Activated CD8-positive, alpha-beta T cell treated with anti-CD3 and anti-CD28 coated beads for 36 hours (primary cell): ENCODE measurements at regions not wholly inside any gene's neighbourhood (a gene's known extent, or its start where the extent isn't known, plus 50 kb on each side); places are given as distances from the start of the nearest gene placed in this dataset.

Experiments
- ATAC-seq: fragments of 200-7000 bp; cut with Tn5 transposase; one replicate; pipeline ENCODE4 v1.10.0; 2021; ENCODE audit warnings: mild to moderate bottlenecking, moderate library complexity
- CTCF ChIA-PET: fragments of 350-600 bp; sonication (Branson Sonifier 250); formaldehyde crosslinking; loops from one replicate; lab custom pipeline; 2021; ENCODE audit warnings: antibody characterized with exemption; lab: Charles Lee
- POLR2A ChIA-PET: fragments of 350-600 bp; sonication (Branson Sonifier 250); formaldehyde crosslinking; loops from one replicate; lab custom pipeline; 2021; ENCODE audit warnings: antibody characterized with exemption; lab: Charles Lee
- DNase-seq: peaks from one replicate; pipeline ENCODE4 v3.0.0-alpha.2; 2020
- H3K27ac Mint-ChIP-seq: one replicate; pipeline ENCODE4 v1.8.0; 2021; ENCODE audit warnings: mild to moderate bottlenecking, mixed read lengths
- H3K27me3 Mint-ChIP-seq: one replicate; pipeline ENCODE4 v1.8.0; 2021; ENCODE audit warnings: mixed read lengths
- H3K36me3 Mint-ChIP-seq: one replicate; pipeline ENCODE4 v1.8.0; 2021; ENCODE audit warnings: low read depth, mixed read lengths
- H3K4me1 Mint-ChIP-seq: one replicate; pipeline ENCODE4 v1.8.0; 2021; ENCODE audit warnings: low read depth, mixed read lengths
- H3K4me3 Mint-ChIP-seq: one replicate; pipeline ENCODE4 v1.8.0; 2021; ENCODE audit warnings: mild to moderate bottlenecking, moderate library complexity, mixed read lengths
- H3K9me3 Mint-ChIP-seq: one replicate; pipeline ENCODE4 v1.8.0; 2021; ENCODE audit warnings: mixed read lengths
- CTCF ChIP-seq: fragments of 200-600 bp; IDR thresholded peaks from one replicate; pipeline ENCODE4 v1.8.0; 2022; ENCODE audit warnings: antibody characterized with exemption, mild to moderate bottlenecking
- intact Hi-C: fragments of 100-400 bp; cut with micrococcal nuclease; formaldehyde crosslinking; loops from one replicate; pipeline ENCODE4 v1.10.0; 2022

DNA sequence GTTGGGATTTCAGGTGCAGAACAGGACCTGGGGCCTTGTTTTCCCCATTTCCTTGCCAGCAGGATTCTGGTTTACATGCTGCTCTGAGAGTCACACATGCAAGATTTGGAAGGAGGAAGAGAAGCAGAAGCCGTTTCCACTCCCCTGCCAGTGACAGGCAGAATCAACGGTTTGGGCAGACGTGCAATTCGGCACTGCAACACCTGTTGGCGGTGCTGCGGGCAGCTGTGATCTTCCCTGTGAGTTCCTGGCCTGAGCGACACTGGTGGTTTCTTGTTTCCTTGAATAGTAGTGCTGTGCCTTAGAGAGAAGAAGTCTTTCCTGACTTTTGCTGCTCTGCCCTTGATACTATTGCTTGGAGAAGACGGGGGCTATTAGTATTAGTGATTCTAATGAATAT is 1126.2 kb downstream of the TYW1 start:
- Mint-ChIP-seq H3K36me3 (peaks cover 2% of the 10 kb centered on the region), H3K9me3 (peaks cover 30% of the 10 kb centered on the region), H3K4me1 (no peaks in the 10 kb centered on the region), H3K27ac (no peak overlapping the region), H3K27me3 (no peaks in the 10 kb centered on the region), H3K4me3 (no peak overlapping the region)
- TF ChIP-seq CTCF, result no peak
- CTCF ChIA-PET, result no interaction called here
- DNase-seq, result no peak
- intact Hi-C loops, result no loop called here
- POLR2A ChIA-PET, result no interaction called here
- no peak for ATAC-seq

DNA sequence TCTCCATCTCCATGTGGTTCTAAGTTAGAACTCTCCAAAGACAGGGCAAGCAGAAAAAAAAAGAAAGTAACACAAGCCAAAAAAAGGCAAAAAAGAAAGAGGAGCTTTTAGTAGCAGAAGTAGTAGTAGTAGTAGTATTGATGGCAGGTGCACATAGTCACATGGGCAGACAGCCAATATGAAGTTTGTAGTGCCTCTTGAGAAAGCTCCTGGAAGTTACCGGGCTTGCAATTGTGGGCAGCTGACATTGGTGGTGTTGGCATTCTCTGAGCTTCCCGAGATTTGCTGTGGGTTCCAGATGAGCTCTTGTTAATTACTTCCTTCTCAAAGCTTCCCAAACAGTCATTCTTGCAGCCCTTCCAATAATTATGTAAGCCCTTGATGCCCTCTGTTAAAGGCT is 1128.5 kb downstream of the TYW1 start:
- Mint-ChIP-seq H3K4me3 (no peak overlapping the region), H3K9me3 (peaks cover 13% of the 10 kb centered on the region), H3K27me3 (no peaks in the 10 kb centered on the region), H3K4me1 (no peaks in the 10 kb centered on the region), H3K36me3 (no peaks in the 10 kb centered on the region), H3K27ac (no peak overlapping the region)
- ATAC-seq (no peak), DNase-seq (no peak)
- TF ChIP-seq CTCF, result no peak
- POLR2A ChIA-PET, result no interaction called here
- CTCF ChIA-PET, result interaction anchor here (1.5 kb wide), 1 partner anchor 12 kb away, joined by 3 read pairs; no protein-coding TSS in a partner anchor
- intact Hi-C loops, result no loop called here

DNA sequence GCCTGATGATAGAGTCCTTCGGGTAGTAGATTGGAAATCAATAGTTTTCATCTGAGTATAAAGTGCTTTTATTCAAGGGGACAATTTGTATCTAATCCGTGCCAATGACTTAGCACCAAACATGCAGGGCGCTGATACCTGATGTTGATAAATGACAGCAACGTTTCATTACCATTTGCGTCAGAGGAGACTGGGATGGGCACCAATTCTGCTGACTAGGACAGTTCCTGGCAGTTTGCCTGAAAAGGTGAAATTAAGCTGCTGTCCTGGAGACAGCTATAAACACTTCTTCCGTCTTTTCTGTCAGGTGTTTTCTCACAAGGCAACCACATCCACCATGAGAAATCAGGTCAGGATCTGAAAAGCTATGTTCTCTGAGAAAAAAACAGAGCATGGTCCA is 1136.4 kb downstream of the TYW1 start:
- no peak overlapping the region for H3K27ac Mint-ChIP-seq
- TF ChIP-seq CTCF, result no peak
- intact Hi-C loops, result no loop called here
- ATAC-seq (no peak), DNase-seq (no peak)
- no peak overlapping the region for H3K4me3 Mint-ChIP-seq
- H3K27me3 Mint-ChIP-seq, result no peaks in the 10 kb centered on the region
- CTCF ChIA-PET, result no interaction called here
- no peaks in the 10 kb centered on the region for H3K36me3 Mint-ChIP-seq
- H3K9me3 Mint-ChIP-seq, result peaks cover 3% of the 10 kb centered on the region
- POLR2A ChIA-PET, result no interaction called here
- no peaks in the 10 kb centered on the region for H3K4me1 Mint-ChIP-seq

- POLR2A ChIA-PET, result no interaction called here
- no peak for TF ChIP-seq CTCF
- Mint-ChIP-seq H3K36me3 (no peaks in the 10 kb centered on the region), H3K4me1 (no peaks in the 10 kb centered on the region), H3K9me3 (peaks cover 26% of the 10 kb centered on the region), H3K27ac (no peak overlapping the region), H3K4me3 (no peak overlapping the region), H3K27me3 (no peaks in the 10 kb centered on the region)
- DNase-seq (no peak), ATAC-seq (no peak)
- intact Hi-C loops, result no loop called here
- CTCF ChIA-PET, result no interaction called here
These were observed 1146.7 kb downstream of the TYW1 start for GRCh38 chr7:68143345-68143744.

GRCh38 chr7:68146983-68147382 is 1150.3 kb downstream of the TYW1 start:
- TF ChIP-seq CTCF, result no peak
- no peaks in the 10 kb centered on the region for H3K4me1 Mint-ChIP-seq

More at GRCh38 chr7:68146983-68147382, 1150.3 kb downstream of the TYW1 start:
- H3K4me3 Mint-ChIP-seq, result no peak overlapping the region
- H3K36me3 Mint-ChIP-seq, result no peaks in the 10 kb centered on the region
- POLR2A ChIA-PET, result no interaction called here
- no peak overlapping the region for H3K27ac Mint-ChIP-seq
- peaks cover 24% of the 10 kb centered on the region for H3K9me3 Mint-ChIP-seq
- H3K27me3 Mint-ChIP-seq, result no peaks in the 10 kb centered on the region
- CTCF ChIA-PET, result no interaction called here
- no peak for DNase-seq
- ATAC-seq, result no peak
- intact Hi-C loops, result no loop called here
